K562 (cell line): ENCODE measurements at regions not wholly inside any gene's neighbourhood (a gene's known extent, or its start where the extent isn't known, plus 50 kb on each side); places are given as distances from the start of the nearest gene placed in this dataset.
A peak's percentile ranks its signal among the peaks of the same experiment; 100 is the strongest.

Source experiments
- ATAC-seq: fragments of 200-7000 bp; cut with Tn5 transposase; 3 replicates; pipeline ENCODE4 v1.9.1; 2020; ENCODE audit warnings: moderate library complexity
- BruUV-seq: library from RNA; stranded (reverse); fragments of 400-500 nt; replicated peaks from 2 replicates; lab custom pipeline; 2021; lab: Mats Ljungman, UMichigan
- CTCF ChIA-PET: fragments of 300-600 bp; formaldehyde crosslinking; extraction: SDS; loops from one replicate; lab custom pipeline; 2021; ENCODE audit warnings: low intra/inter-chr PET ratio; lab: Yijun Ruan, JAX
- POLR2A ChIA-PET: fragments of 300-600, 350-650 bp; sonication (Branson Sonifier 250); formaldehyde crosslinking; extraction: SDS; loops from one replicate; lab custom pipeline; 2021; ENCODE audit warnings: antibody characterized with exemption, inconsistent platforms; lab: Yijun Ruan, JAX
- DNase-seq, 4 experiments: peaks; one replicate each; pipeline versions ENCODE4 v3.0.0 to v3.0.0-alpha.2; 2011 to 2018; ENCODE audit warnings: low spot score in 3 of 4, mixed read lengths in 3 of 4; ENCODE audit errors: extremely low read depth in 1 of 4
- FAIRE-seq: peaks from 2 replicates; lab custom pipeline; 2011; peaks lifted over from hg19 to GRCh38; lab: Jason Lieb, UNC
- H2AFZ ChIP-seq: 2 replicates; pipeline ENCODE4 v1.6.0; 2011; ENCODE audit warnings: low read depth, low read length, control low read depth, inconsistent platforms
- H3K27ac ChIP-seq: fragments of 200-600 bp; 3 replicates; pipeline ENCODE4 v1.8.0; 2011; ENCODE audit warnings: low read depth, mild to moderate bottlenecking, control low read depth, inconsistent platforms, low read length, moderate library complexity, mixed read lengths; ENCODE audit errors: extremely low read depth
- H3K27me3 ChIP-seq, 2 experiments: fragments of 300-600 bp in 1 of 2; 2 replicates in 1 of 2; 3 replicates in 1 of 2; pipeline versions ENCODE4 v1.6.0 to v1.8.0; 2011; ENCODE audit warnings: inconsistent platforms in 2 of 2, low read length in 2 of 2, mild to moderate bottlenecking in 1 of 2, mixed read lengths in 1 of 2, moderate library complexity in 1 of 2; ENCODE audit not compliant: control insufficient read depth in 2 of 2, insufficient read depth in 2 of 2
- H3K36me3 ChIP-seq: fragments of 300-600 bp; 3 replicates; pipeline ENCODE4 v1.8.0; 2011; ENCODE audit warnings: mild to moderate bottlenecking, low read length, inconsistent platforms; ENCODE audit not compliant: control insufficient read depth, insufficient read depth
- H3K4me1 ChIP-seq, 2 experiments: fragments of 200-600 bp in 1 of 2; replicated peaks in 1 of 2; 2 replicates in 1 of 2; 3 replicates in 1 of 2; pipeline versions ENCODE4 v1.5.1 to v1.8.0; 2011; ENCODE audit warnings: inconsistent platforms in 2 of 2, low read length in 2 of 2, mild to moderate bottlenecking in 1 of 2, mixed read lengths in 1 of 2, moderate library complexity in 1 of 2; ENCODE audit not compliant: control insufficient read depth in 2 of 2, insufficient read depth in 2 of 2
- H3K4me2 ChIP-seq: 2 replicates; pipeline ENCODE4 v1.6.1; 2011; ENCODE audit warnings: low read length, control low read depth, inconsistent platforms, mixed read lengths; ENCODE audit not compliant: insufficient read depth
- H3K4me3 ChIP-seq: fragments of 200-600 bp; sonication (generic), shearing (Covaris generic); 2 replicates; pipeline ENCODE4 v1.5.1; 2016; ENCODE audit warnings: control low read depth, inconsistent platforms
- H3K79me2 ChIP-seq: fragments of 200-600 bp; 3 replicates; pipeline ENCODE4 v1.8.0; 2011; ENCODE audit warnings: low read length, inconsistent platforms; ENCODE audit not compliant: control insufficient read depth, insufficient read depth
- H3K9ac ChIP-seq, 2 experiments: 2 replicates each; pipeline versions ENCODE4 v1.6.0 to v1.6.1; 2011; ENCODE audit warnings: low read depth in 2 of 2, low read length in 2 of 2, control low read depth in 1 of 2, inconsistent platforms in 1 of 2, mild to moderate bottlenecking in 1 of 2, mixed read lengths in 1 of 2; ENCODE audit not compliant: insufficient read depth in 1 of 2
- H3K9me1 ChIP-seq: one replicate; pipeline ENCODE4 v1.6.0; 2011; ENCODE audit warnings: inconsistent platforms, mild to moderate bottlenecking, low read length, moderate library complexity; ENCODE audit not compliant: control insufficient read depth, insufficient read depth
- H3K9me3 ChIP-seq: replicated peaks from 2 replicates; pipeline ENCODE4 v1.5.1; 2011; ENCODE audit warnings: low read depth, low read length, inconsistent platforms; ENCODE audit not compliant: control insufficient read depth, insufficient read depth
- H4K20me1 ChIP-seq: replicated peaks from 2 replicates; pipeline ENCODE4 v1.6.1; 2011; ENCODE audit warnings: low read length, inconsistent platforms, mixed read lengths; ENCODE audit not compliant: control insufficient read depth, insufficient read depth
- BRD4 ChIP-seq: fragments of 200-600 bp; sonication (generic); IDR thresholded peaks from 2 replicates; pipeline ENCODE4 v1.6.1; 2017; ENCODE audit warnings: inconsistent platforms
- CHAMP1 ChIP-seq: fragments of 450-650 bp; IDR thresholded peaks from 2 replicates; pipeline ENCODE4 v1.6.1; 2016; ENCODE audit warnings: mild to moderate bottlenecking
- E2F3 ChIP-seq: fragments of 250-450 bp; sonication (Bioruptor Pico); IDR thresholded peaks from 2 replicates; pipeline ENCODE4 v1.4.0; 2020; ENCODE audit warnings: mild to moderate bottlenecking
- HLTF ChIP-seq: fragments of 450-650 bp; IDR thresholded peaks from 2 replicates; pipeline ENCODE4 v1.6.1; 2016
- KLF13 ChIP-seq: fragments of 450-650 bp; IDR thresholded peaks from 2 replicates; pipeline ENCODE4 v1.6.1; 2016; ENCODE audit warnings: missing genetic modification characterization, low read depth, mild to moderate bottlenecking, missing compliant biosample characterization, moderate library complexity, borderline replicate concordance
- PHTF2 ChIP-seq: fragments of 250-450 bp; sonication (Bioruptor Pico); IDR thresholded peaks from 2 replicates; pipeline ENCODE4 v1.5.0; 2021; ENCODE audit warnings: mild to moderate bottlenecking
- RBM14 ChIP-seq: fragments of 200-400 bp; formaldehyde crosslinking; IDR thresholded peaks from 2 replicates; pipeline ENCODE4 v1.6.1; 2018; ENCODE audit warnings: low read depth, mild to moderate bottlenecking, low read length, moderate library complexity, borderline replicate concordance; ENCODE audit not compliant: insufficient read depth
- SMAD4 ChIP-seq: fragments of 250-450 bp; sonication (Bioruptor Pico); conservative IDR thresholded peaks from 2 replicates; pipeline ENCODE4 v1.8.0; 2021; ENCODE audit warnings: inconsistent platforms, mild to moderate bottlenecking, moderate library complexity
- SMARCC2 ChIP-seq: fragments of 450-650 bp; IDR thresholded peaks from 2 replicates; pipeline ENCODE4 v1.6.1; 2017; ENCODE audit warnings: antibody characterized with exemption, moderate library complexity, mild to moderate bottlenecking, low read depth
- SMARCE1 ChIP-seq: fragments of 450-650 bp; IDR thresholded peaks from 2 replicates; pipeline ENCODE4 v1.7.1; 2016; ENCODE audit warnings: mild to moderate bottlenecking
- SRF ChIP-seq, 2 experiments: fragments of 250-450, 450-650 bp in 1 of 2; sonication (Bioruptor Pico) in 1 of 2; sonication (generic) in 1 of 2; formaldehyde crosslinking; IDR thresholded peaks; 2 replicates each; pipeline versions ENCODE4 v1.5.0 to v1.5.1; 2020 to 2022; ENCODE audit warnings: mild to moderate bottlenecking in 1 of 2, missing genetic modification reagents in 1 of 2
- STAT5A ChIP-seq: IDR thresholded peaks from 2 replicates; pipeline ENCODE4 v1.6.1; 2012; ENCODE audit warnings: low read length, inconsistent platforms, borderline replicate concordance
- ZKSCAN1 ChIP-seq: fragments of 150-350 bp; IDR thresholded peaks from 2 replicates; pipeline ENCODE4 v1.6.1; 2016; ENCODE audit warnings: low read depth, low read length
- ZNF253 ChIP-seq: fragments of 250-450 bp; sonication (Bioruptor Pico); conservative IDR thresholded peaks from 2 replicates; pipeline ENCODE4 v1.6.1; 2021; ENCODE audit warnings: mild to moderate bottlenecking
- ZNF655 ChIP-seq: fragments of 250-450 bp; sonication (Bioruptor Pico); IDR thresholded peaks from 2 replicates; pipeline ENCODE4 v1.5.0; 2021
- WGBS: fragments of 100-300 bp; shearing (Covaris generic); methylation state at CpG from one replicate; pipeline ENCODE4 v1.1.6; 2016; ENCODE audit warnings: low coverage, mixed read lengths; ENCODE audit not compliant: insufficient coverage; ENCODE audit errors: missing lambda C conversion rate; 5-methylcytosine and 5-hydroxymethylcytosine counted together
- in situ Hi-C: fragments of 300-500 bp; cut with MboI; formaldehyde crosslinking; loops from 4 replicates; pipeline ENCODE4 v1.15.0; 2018; ENCODE audit warnings: inconsistent platforms, mixed read lengths
- intact Hi-C: fragments of 100-400 bp; cut with micrococcal nuclease; formaldehyde crosslinking; loops from 2 replicates; pipeline ENCODE4 v1.14.2; 2022

GRCh38 chr14:105898482-105899010 lies 372.2 kb downstream of the TMEM121 start (continued):
- TF ChIP-seq SRF (CRISPR knock-in tag; IDR thresholded peaks at IDR 0.05) (no peak), CHAMP1 (no peak)

DNA sequence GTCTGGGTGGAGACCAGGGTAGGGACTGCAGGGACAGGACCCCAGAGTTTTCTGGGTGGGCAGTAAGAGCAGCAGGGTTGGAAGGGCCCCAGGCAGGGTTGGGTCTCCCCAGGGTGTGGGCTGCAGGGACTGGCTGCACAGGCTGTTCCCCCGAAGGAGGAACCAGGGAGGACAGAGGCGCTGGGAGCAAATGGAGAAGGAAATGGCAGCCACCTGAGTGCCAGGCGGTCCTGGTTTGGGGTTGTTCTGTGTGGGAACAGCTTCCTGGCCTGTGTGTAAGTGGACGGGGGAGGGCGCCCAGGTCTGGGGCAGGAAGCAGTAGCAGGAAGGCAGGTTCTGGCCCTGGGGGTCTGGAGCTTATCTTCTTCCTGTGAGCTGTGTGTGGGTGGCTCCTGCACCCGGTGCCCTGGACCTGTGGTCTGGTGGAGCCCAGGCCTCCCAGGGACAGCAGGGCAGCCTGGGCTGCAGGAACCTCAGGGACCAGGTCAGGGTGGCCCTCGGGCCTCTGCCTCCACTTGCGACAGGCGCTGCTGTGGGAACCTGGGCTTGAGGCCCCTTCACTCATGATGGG lies 372.8 kb downstream of the TMEM121 start:
- ChIA-PET POLR2A (no interaction called here), CTCF (no interaction called here)
- H3K79me2 ChIP-seq: no peaks in the 10 kb centered on the region
- in situ Hi-C loops (no loop called here), intact Hi-C loops (no loop called here)
- no peaks in the 10 kb centered on the region for H3K9me3 ChIP-seq
- no peaks in the 10 kb centered on the region; a peak in 1 of 5 replicates for H3K27me3 ChIP-seq
- H3K4me1 ChIP-seq: no peaks in the 10 kb centered on the region
- no peak overlapping the region for H3K9ac ChIP-seq
- 4% methylated on average over 6 of the region's 9 CpGs for WGBS
- H2AFZ ChIP-seq: no peak overlapping the region
- no peak overlapping the region for H3K27ac ChIP-seq
- no peak overlapping the region for H3K4me2 ChIP-seq
- H3K36me3 ChIP-seq: no peaks in the 10 kb centered on the region
- H3K9me1 ChIP-seq: no peaks in the 10 kb centered on the region
- BruUV-seq: no TSS peak
- peak in 2 of 4 experiments; percentile 1 to 2 for DNase-seq
- H4K20me1 ChIP-seq: no peaks in the 10 kb centered on the region
- ATAC-seq: no peak
- FAIRE-seq: no peak
- H3K4me3 ChIP-seq: no peak overlapping the region
- TF ChIP-seq ZNF253 (CRISPR knock-in tag): no peak
- no peak for TF ChIP-seq SMARCE1
- TF ChIP-seq BRD4: no peak
- no peak for TF ChIP-seq HLTF
- no peak for TF ChIP-seq SMARCC2
- TF ChIP-seq E2F3: no peak
- TF ChIP-seq SMAD4 (CRISPR knock-in tag): no peak
- TF ChIP-seq RBM14: no peak
- no peak for TF ChIP-seq PHTF2
- no peak for TF ChIP-seq KLF13
- no peak for TF ChIP-seq ZKSCAN1
- TF ChIP-seq STAT5A: no peak
- TF ChIP-seq ZNF655 (CRISPR knock-in tag): no peak
